ENCODE measurements at regions not wholly inside any gene's neighbourhood (a gene's known extent, or its start where the extent isn't known, plus 50 kb on each side); places are given as distances from the start of the nearest gene placed in this dataset.

DNA sequence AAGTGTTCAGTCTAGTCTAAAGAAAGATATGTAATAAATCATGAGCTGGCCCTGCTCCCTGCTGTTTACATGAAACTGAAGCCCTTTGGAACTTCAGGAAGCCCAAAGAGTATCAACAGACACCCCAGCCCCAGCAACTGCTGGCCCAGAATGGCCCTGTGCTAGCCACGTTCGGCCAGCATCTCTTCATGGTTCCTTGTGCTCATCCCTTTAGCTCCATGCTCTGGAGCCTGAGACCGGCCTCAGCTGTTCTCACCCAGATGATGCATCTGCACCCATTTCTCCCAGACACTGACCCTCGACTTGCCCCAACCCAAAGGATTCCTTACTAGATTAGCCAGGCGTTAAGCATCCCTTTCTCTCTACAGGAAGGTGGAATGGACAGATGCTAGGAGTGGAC is 207.3 kb downstream of the HS3ST3B1 start:
- Histone ChIP-seq H3K4me1 (ENCODE audit: insufficient read depth, low read length) (no peaks in the 10 kb centered on the region), H3K4me2 (ENCODE audit: low read depth, low read length) (no peak overlapping the region), H3K9me3 (ENCODE audit: low read length) (no peaks in the 10 kb centered on the region), H3K9ac (ENCODE audit: insufficient read depth, low read depth, low read length) (no peak overlapping the region), H2AFZ (ENCODE audit: low read length) (no peak overlapping the region), H3K36me3 (replicated peaks in 1 of 2; ENCODE audit: control insufficient read depth in 1 of 2, insufficient read depth in 2 of 2, low read length in 2 of 2) (peaks cover 0 to 1% of the 10 kb centered on the region in 2 experiments; a peak in 3 of 5 replicates), H4K20me1 (ENCODE audit: insufficient read depth, low read length) (no peaks in the 10 kb centered on the region), H3K4me3 (replicated peaks in 1 of 3; ENCODE audit: insufficient read depth in 1 of 3, low read depth in 2 of 3, low read length in 3 of 3) (no peak overlapping the region), H3K27ac (ENCODE audit: extremely low read length, insufficient read depth, low read length) (no peak overlapping the region), H3K27me3 (ENCODE audit: control insufficient read depth in 1 of 2, insufficient read depth in 2 of 2, low read length in 2 of 2) (no peaks in the 10 kb centered on the region), H3K79me2 (ENCODE audit: insufficient read depth, low read length) (no peaks in the 10 kb centered on the region)
- 100% methylated on average over 5 of the region's 5 CpGs for WGBS (ENCODE audit: low lambda C conversion rate)
- TF ChIP-seq ZNF598 (CRISPR knock-in tag; IDR thresholded peaks at IDR 0.05; ENCODE audit: borderline replicate concordance): no peak
- no peak for TF ChIP-seq RAD21 (CRISPR knock-in tag; IDR thresholded peaks at IDR 0.05)
- TF ChIP-seq, protein P1, sequence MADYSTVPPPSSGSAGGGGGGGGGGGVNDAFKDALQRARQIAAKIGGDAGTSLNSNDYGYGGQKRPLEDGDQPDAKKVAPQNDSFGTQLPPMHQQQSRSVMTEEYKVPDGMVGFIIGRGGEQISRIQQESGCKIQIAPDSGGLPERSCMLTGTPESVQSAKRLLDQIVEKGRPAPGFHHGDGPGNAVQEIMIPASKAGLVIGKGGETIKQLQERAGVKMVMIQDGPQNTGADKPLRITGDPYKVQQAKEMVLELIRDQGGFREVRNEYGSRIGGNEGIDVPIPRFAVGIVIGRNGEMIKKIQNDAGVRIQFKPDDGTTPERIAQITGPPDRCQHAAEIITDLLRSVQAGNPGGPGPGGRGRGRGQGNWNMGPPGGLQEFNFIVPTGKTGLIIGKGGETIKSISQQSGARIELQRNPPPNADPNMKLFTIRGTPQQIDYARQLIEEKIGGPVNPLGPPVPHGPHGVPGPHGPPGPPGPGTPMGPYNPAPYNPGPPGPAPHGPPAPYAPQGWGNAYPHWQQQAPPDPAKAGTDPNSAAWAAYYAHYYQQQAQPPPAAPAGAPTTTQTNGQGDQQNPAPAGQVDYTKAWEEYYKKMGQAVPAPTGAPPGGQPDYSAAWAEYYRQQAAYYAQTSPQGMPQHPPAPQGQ (CRISPR knock-in tag; IDR thresholded peaks at IDR 0.05; ENCODE audit: borderline replicate concordance): no peak
- no peak for TF ChIP-seq PHF8 (CRISPR knock-in tag; IDR thresholded peaks at IDR 0.05)
- no peak for TF ChIP-seq ZNF17 (CRISPR knock-in tag; IDR thresholded peaks at IDR 0.05)
- no peak for TF ChIP-seq ZBTB49 (CRISPR knock-in tag; IDR thresholded peaks at IDR 0.05; ENCODE audit: borderline replicate concordance)
- no peak for TF ChIP-seq ZKSCAN5 (CRISPR knock-in tag; IDR thresholded peaks at IDR 0.05)
- no peak for TF ChIP-seq PLRG1 (conservative IDR thresholded peaks at IDR 0.05)
- no peak for TF ChIP-seq TCF12 (IDR thresholded peaks at IDR 0.05)
- TF ChIP-seq TCF12 (CRISPR knock-in tag; IDR thresholded peaks at IDR 0.05): no peak
- BruUV-seq (replicated peaks): no TSS peak
- ATAC-seq (no peak), FAIRE-seq (no peak), DNase-seq (ENCODE audit: low spot score) (no peak)
- in situ Hi-C loops (cut with HindIII; ENCODE audit: extremely low pct_ligation_motif_present, low pct_unique_long_range_greater_than_20kb): no loop called here
- ChIA-PET POLR2A (no interaction called here), CTCF (ENCODE audit: low intra/inter-chr PET ratio, low total read pairs) (no interaction called here)
- intact Hi-C loops (cut with micrococcal nuclease; ENCODE audit: unreplicated experiment): no loop called here

Measured in HepG2 (cell line).